IMR-90 (cell line): ENCODE measurements at regions not wholly inside any gene's neighbourhood (a gene's known extent, or its start where the extent isn't known, plus 50 kb on each side); places are given as distances from the start of the nearest gene placed in this dataset.

Source experiments
- ATAC-seq: fragments of 200-7000 bp; cut with Tn5 transposase; 2 replicates; pipeline ENCODE4 v1.9.1; 2020; ENCODE audit warnings: low read depth, mild to moderate bottlenecking, moderate library complexity
- BruUV-seq: library from RNA; stranded (reverse); fragments of 400-500 nt; replicated peaks from 2 replicates; lab custom pipeline; 2021; lab: Mats Ljungman, UMichigan
- CTCF ChIA-PET: fragments of 300-600 bp; formaldehyde crosslinking; extraction: SDS; loops from one replicate; lab custom pipeline; 2021; ENCODE audit warnings: antibody characterized with exemption; lab: Yijun Ruan, JAX
- POLR2A ChIA-PET: fragments of 300-600 bp; sonication (Branson Sonifier 250); formaldehyde crosslinking; loops from one replicate; lab custom pipeline; 2022; ENCODE audit warnings: antibody characterized with exemption; ENCODE audit not compliant: unreplicated experiment; lab: Charles Lee
- DNase-seq: peaks from one replicate; pipeline ENCODE4 v3.0.0; 2013
- H2AFZ ChIP-seq: replicated peaks from 2 replicates; pipeline ENCODE3; 2013; ENCODE audit warnings: low read length, mild to moderate bottlenecking; ENCODE audit not compliant: poor library complexity
- H2AK5ac ChIP-seq: 2 replicates; pipeline ENCODE4 v1.6.1; 2013; ENCODE audit warnings: low read depth, low read length, inconsistent platforms
- H2AK9ac ChIP-seq: replicated peaks from 2 replicates; pipeline ENCODE3; 2013; ENCODE audit warnings: mild to moderate bottlenecking, low read depth, low read length, moderate library complexity; ENCODE audit not compliant: poor library complexity
- H2BK120ac ChIP-seq: 2 replicates; pipeline ENCODE4 v1.6.1; 2013; ENCODE audit warnings: low read depth, low read length, inconsistent platforms
- H2BK15ac ChIP-seq: 3 replicates; pipeline ENCODE4 v1.6.1; 2013; ENCODE audit warnings: low read depth, low read length, inconsistent platforms
- H2BK20ac ChIP-seq: 2 replicates; pipeline ENCODE4 v1.6.1; 2013; ENCODE audit warnings: low read depth, mild to moderate bottlenecking, inconsistent platforms, low read length, moderate library complexity
- H2BK5ac ChIP-seq: 2 replicates; pipeline ENCODE4 v1.6.1; 2013; ENCODE audit warnings: mild to moderate bottlenecking, low read depth, low read length, inconsistent platforms; ENCODE audit not compliant: poor library complexity, severe bottlenecking
- H3K14ac ChIP-seq: replicated peaks from 2 replicates; pipeline ENCODE4 v1.6.1; 2013; ENCODE audit warnings: low read depth, low read length, inconsistent platforms
- H3K18ac ChIP-seq: 2 replicates; pipeline ENCODE4 v1.6.1; 2013; ENCODE audit warnings: low read depth, low read length, control low read depth
- H3K23ac ChIP-seq: 2 replicates; pipeline ENCODE4 v1.6.1; 2013; ENCODE audit warnings: low read depth, low read length, inconsistent platforms
- H3K27ac ChIP-seq: 2 replicates; pipeline ENCODE4 v1.5.1; 2013; ENCODE audit warnings: mild to moderate bottlenecking, control low read depth, low read length; ENCODE audit not compliant: insufficient read depth
- H3K27me3 ChIP-seq: 2 replicates; pipeline ENCODE4 v1.6.1; 2013; ENCODE audit warnings: low read length; ENCODE audit not compliant: control insufficient read depth, insufficient read depth
- H3K36me3 ChIP-seq: 2 replicates; pipeline ENCODE4 v1.6.1; 2013; ENCODE audit warnings: low read length, mixed read lengths; ENCODE audit not compliant: control insufficient read depth, insufficient read depth
- H3K4ac ChIP-seq: 2 replicates; pipeline ENCODE4 v1.6.1; 2013; ENCODE audit warnings: low read depth, low read length, inconsistent platforms
- H3K4me1 ChIP-seq: 2 replicates; pipeline ENCODE4 v1.6.1; 2013; ENCODE audit warnings: low read length, mixed read lengths; ENCODE audit not compliant: control insufficient read depth, insufficient read depth
- H3K4me2 ChIP-seq: 2 replicates; pipeline ENCODE4 v1.6.1; 2013; ENCODE audit warnings: low read depth, mild to moderate bottlenecking, control low read depth, low read length, moderate library complexity
- H3K4me3 ChIP-seq: 2 replicates; pipeline ENCODE4 v1.5.1; 2013; ENCODE audit warnings: low read depth, mild to moderate bottlenecking, control low read depth, low read length, moderate library complexity; ENCODE audit not compliant: insufficient read depth
- H3K56ac ChIP-seq: 2 replicates; pipeline ENCODE4 v1.6.1; 2013; ENCODE audit warnings: low read length, inconsistent platforms; ENCODE audit not compliant: insufficient read depth; ENCODE audit errors: extremely low read depth
- H3K79me1 ChIP-seq, 2 experiments: 2 replicates each; pipeline ENCODE4 v1.6.1; 2013; ENCODE audit warnings: low read length in 2 of 2, inconsistent platforms in 1 of 2, low read depth in 1 of 2
- H3K9ac ChIP-seq: 2 replicates; pipeline ENCODE4 v1.6.1; 2013; ENCODE audit warnings: low read depth, low read length, control low read depth
- H3K9me1 ChIP-seq: 2 replicates; pipeline ENCODE4 v1.6.1; 2013; ENCODE audit warnings: low read length, inconsistent platforms; ENCODE audit not compliant: insufficient read depth
- H3K9me3 ChIP-seq: 2 replicates; pipeline ENCODE4 v1.6.1; 2013; ENCODE audit warnings: low read length; ENCODE audit not compliant: control insufficient read depth, insufficient read depth
- H4K20me1 ChIP-seq: 2 replicates; pipeline ENCODE4 v1.6.1; 2013; ENCODE audit warnings: low read length, inconsistent platforms; ENCODE audit not compliant: insufficient read depth
- H4K5ac ChIP-seq: 2 replicates; pipeline ENCODE4 v1.6.1; 2013; ENCODE audit warnings: mild to moderate bottlenecking, low read depth, low read length, control low read depth
- H4K8ac ChIP-seq, 2 experiments: 2 replicates each; pipeline ENCODE4 v1.6.1; 2013; ENCODE audit warnings: low read depth in 2 of 2, low read length in 2 of 2, control low read depth in 1 of 2, inconsistent platforms in 1 of 2
- H4K91ac ChIP-seq: 2 replicates; pipeline ENCODE4 v1.6.1; 2013; ENCODE audit warnings: low read depth, low read length, inconsistent platforms; ENCODE audit not compliant: insufficient read depth
- BHLHE40 ChIP-seq: fragments of 150-350 bp; IDR thresholded peaks from 2 replicates; pipeline ENCODE4 v1.6.1; 2016; ENCODE audit warnings: mild to moderate bottlenecking, low read depth, low read length
- CEBPB ChIP-seq: IDR thresholded peaks from 2 replicates; pipeline ENCODE4 v1.6.1; 2012; ENCODE audit warnings: low read depth, low read length, improper control_type of control experiment
- CHD1 ChIP-seq: IDR thresholded peaks from 2 replicates; pipeline ENCODE4 v1.6.1; 2012; ENCODE audit warnings: low read depth, low read length, improper control_type of control experiment
- FOS ChIP-seq: fragments of 150-350 bp; IDR thresholded peaks from 2 replicates; pipeline ENCODE4 v1.6.1; 2016; ENCODE audit warnings: low read depth, low read length
- MAZ ChIP-seq: IDR thresholded peaks from 2 replicates; pipeline ENCODE4 v1.6.1; 2012; ENCODE audit warnings: low read depth, mild to moderate bottlenecking, low read length, improper control_type of control experiment, moderate library complexity, borderline replicate concordance
- MXI1 ChIP-seq: IDR thresholded peaks from 2 replicates; pipeline ENCODE4 v1.6.1; 2012; ENCODE audit warnings: low read depth, mild to moderate bottlenecking, low read length, moderate library complexity, borderline replicate concordance
- NFE2L2 ChIP-seq: fragments of 150-350 bp; IDR thresholded peaks from 2 replicates; pipeline ENCODE4 v1.6.1; 2016; ENCODE audit warnings: low read depth, mild to moderate bottlenecking, low read length
- POLR2A ChIP-seq: IDR thresholded peaks from 2 replicates; pipeline ENCODE4 v1.6.1; 2012; ENCODE audit warnings: mild to moderate bottlenecking, low read depth, low read length
- RFX5 ChIP-seq: IDR thresholded peaks from 2 replicates; pipeline ENCODE4 v1.8.0; 2012; ENCODE audit warnings: low read depth, mild to moderate bottlenecking, low read length, moderate library complexity
- SMC3 ChIP-seq: fragments of 150-350 bp; IDR thresholded peaks from 2 replicates; pipeline ENCODE4 v1.6.1; 2016; ENCODE audit warnings: low read depth, mild to moderate bottlenecking, antibody characterized with exemption, low read length, moderate library complexity
- WGBS, 2 experiments: methylation state at CpG; one replicate each; pipeline versions ENCODE4 v1.1.5 to v1.1.7; 2013; ENCODE audit warnings: missing lambda C conversion rate in 2 of 2; ENCODE audit not compliant: insufficient read length in 1 of 2; ENCODE audit errors: extremely low coverage in 2 of 2; 5-methylcytosine and 5-hydroxymethylcytosine counted together
- dilution Hi-C: fragments of 300-500 bp; cut with HindIII; formaldehyde crosslinking; loops from one replicate; pipeline ENCODE4 v1.14.3; 2018; ENCODE audit warnings: low sequenced_read_pairs; ENCODE audit not compliant: unreplicated experiment
- in situ Hi-C: fragments of 300-500 bp; cut with MboI; formaldehyde crosslinking; loops from 3 replicates; pipeline ENCODE4 v1.14.3; 2019; ENCODE audit warnings: low sequenced_read_pairs, inconsistent platforms, mixed read lengths
- intact Hi-C: fragments of 100-400 bp; cut with micrococcal nuclease; formaldehyde crosslinking; loops from 2 replicates; pipeline ENCODE4 v1.10.0; 2022
- TF ChIP-seq, protein P1 (sequence below): fragments of 150-350 bp; IDR thresholded peaks from 2 replicates; pipeline ENCODE4 v1.6.1; 2016; ENCODE audit warnings: low read depth, mild to moderate bottlenecking, low read length, moderate library complexity, borderline replicate concordance
- TF ChIP-seq, protein P2 (sequence below): fragments of 150-350 bp; IDR thresholded peaks from 2 replicates; pipeline ENCODE4 v1.6.1; 2017; ENCODE audit warnings: mild to moderate bottlenecking, antibody characterized with exemption, low read length, low read depth

- Histone ChIP-seq H3K9me3 (no peaks in the 10 kb centered on the region), H2AFZ (no peak overlapping the region), H3K18ac (no peak overlapping the region), H3K4ac (no peak overlapping the region), H2BK120ac (no peak overlapping the region), H3K27me3 (no peaks in the 10 kb centered on the region), H4K20me1 (no peaks in the 10 kb centered on the region), H3K56ac (no peak overlapping the region), H2AK9ac (no peak overlapping the region), H4K5ac (no peak overlapping the region), H3K4me3 (no peak overlapping the region), H3K23ac (no peak overlapping the region), H2BK15ac (no peak overlapping the region), H4K8ac (no peak overlapping the region), H3K9ac (no peak overlapping the region), H2BK5ac (no peak overlapping the region), H3K14ac (no peak overlapping the region), H2AK5ac (no peak overlapping the region), H3K36me3 (no peaks in the 10 kb centered on the region), H3K9me1 (no peaks in the 10 kb centered on the region), H3K79me1 (no peaks in the 10 kb centered on the region), H2BK20ac (no peak overlapping the region), H3K4me2 (no peak overlapping the region), H3K4me1 (no peaks in the 10 kb centered on the region), H3K27ac (no peak overlapping the region), H4K91ac (no peak overlapping the region)
- TF ChIP-seq, protein P1, sequence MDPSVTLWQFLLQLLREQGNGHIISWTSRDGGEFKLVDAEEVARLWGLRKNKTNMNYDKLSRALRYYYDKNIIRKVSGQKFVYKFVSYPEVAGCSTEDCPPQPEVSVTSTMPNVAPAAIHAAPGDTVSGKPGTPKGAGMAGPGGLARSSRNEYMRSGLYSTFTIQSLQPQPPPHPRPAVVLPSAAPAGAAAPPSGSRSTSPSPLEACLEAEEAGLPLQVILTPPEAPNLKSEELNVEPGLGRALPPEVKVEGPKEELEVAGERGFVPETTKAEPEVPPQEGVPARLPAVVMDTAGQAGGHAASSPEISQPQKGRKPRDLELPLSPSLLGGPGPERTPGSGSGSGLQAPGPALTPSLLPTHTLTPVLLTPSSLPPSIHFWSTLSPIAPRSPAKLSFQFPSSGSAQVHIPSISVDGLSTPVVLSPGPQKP: no peak
- TF ChIP-seq RFX5: no peak
- no peak for TF ChIP-seq MAZ
- no peak for TF ChIP-seq POLR2A
- no peak for TF ChIP-seq MXI1
- no peak for TF ChIP-seq CEBPB
- no peak for TF ChIP-seq NFE2L2
- no peak for TF ChIP-seq SMC3
- no peak for TF ChIP-seq CHD1
- no peak for TF ChIP-seq BHLHE40
- no peak for TF ChIP-seq FOS
- TF ChIP-seq, protein P2, sequence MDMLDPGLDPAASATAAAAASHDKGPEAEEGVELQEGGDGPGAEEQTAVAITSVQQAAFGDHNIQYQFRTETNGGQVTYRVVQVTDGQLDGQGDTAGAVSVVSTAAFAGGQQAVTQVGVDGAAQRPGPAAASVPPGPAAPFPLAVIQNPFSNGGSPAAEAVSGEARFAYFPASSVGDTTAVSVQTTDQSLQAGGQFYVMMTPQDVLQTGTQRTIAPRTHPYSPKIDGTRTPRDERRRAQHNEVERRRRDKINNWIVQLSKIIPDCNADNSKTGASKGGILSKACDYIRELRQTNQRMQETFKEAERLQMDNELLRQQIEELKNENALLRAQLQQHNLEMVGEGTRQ: no peak
- dilution Hi-C loops: no loop called here
- no CpG with 5 or more reads among the region's 11 CpGs for WGBS, 2 experiments
- no peak for ATAC-seq
- no peak for DNase-seq
- no TSS peak for BruUV-seq
- in situ Hi-C loops: no loop called here
- intact Hi-C loops: no loop called here
- ChIA-PET CTCF (no interaction called here), POLR2A (no interaction called here)
Measured at GRCh38 chr12:91681751-91682150, 463.9 kb downstream of the BTG1 start.
